Body of pancreas (tissue), 4 donors: ENCODE measurements at regions not wholly inside any gene's neighbourhood (a gene's known extent, or its start where the extent isn't known, plus 50 kb on each side); places are given as distances from the start of the nearest gene placed in this dataset.

ENCODE experiments used
- POLR2A ChIP-seq, 3 donors: fragments of 450-650 bp; IDR thresholded peaks; one replicate each; pipeline ENCODE4 v1.6.1; 2016; ENCODE audit warnings: antibody characterized with exemption in 3 of 3, mild to moderate bottlenecking in 2 of 3
- TF ChIP-seq, protein P1 (sequence below), 7 experiments: fragments of 450-650 bp in 4 of 7; fragments of 200-600 bp in 3 of 7; sonication (generic) in 3 of 7; IDR thresholded peaks; one replicate each; pipeline ENCODE4 v1.5.1; 2016 to 2019; ENCODE audit warnings: antibody characterized with exemption in 7 of 7

DNA sequence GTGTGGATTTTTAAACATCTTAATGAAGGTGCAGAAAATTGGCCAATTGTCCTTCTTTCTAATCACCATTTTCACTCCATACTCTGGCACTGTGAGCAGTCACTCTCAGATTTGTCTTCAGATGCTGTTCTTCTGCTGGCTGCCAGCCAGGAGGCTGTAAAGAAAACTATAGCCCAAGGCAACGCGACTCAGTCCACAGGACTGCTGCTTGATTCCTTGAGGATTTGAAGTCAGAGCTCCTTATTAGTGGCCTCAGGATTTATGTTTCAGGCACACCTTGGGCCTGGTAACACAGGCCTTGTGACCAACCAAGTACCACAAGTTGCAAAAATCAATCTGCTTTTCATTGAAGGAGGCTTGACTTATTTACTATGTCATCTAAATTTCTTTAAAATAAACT lies 342.6 kb downstream of the GPM6A start:
- TF ChIP-seq, protein P1, sequence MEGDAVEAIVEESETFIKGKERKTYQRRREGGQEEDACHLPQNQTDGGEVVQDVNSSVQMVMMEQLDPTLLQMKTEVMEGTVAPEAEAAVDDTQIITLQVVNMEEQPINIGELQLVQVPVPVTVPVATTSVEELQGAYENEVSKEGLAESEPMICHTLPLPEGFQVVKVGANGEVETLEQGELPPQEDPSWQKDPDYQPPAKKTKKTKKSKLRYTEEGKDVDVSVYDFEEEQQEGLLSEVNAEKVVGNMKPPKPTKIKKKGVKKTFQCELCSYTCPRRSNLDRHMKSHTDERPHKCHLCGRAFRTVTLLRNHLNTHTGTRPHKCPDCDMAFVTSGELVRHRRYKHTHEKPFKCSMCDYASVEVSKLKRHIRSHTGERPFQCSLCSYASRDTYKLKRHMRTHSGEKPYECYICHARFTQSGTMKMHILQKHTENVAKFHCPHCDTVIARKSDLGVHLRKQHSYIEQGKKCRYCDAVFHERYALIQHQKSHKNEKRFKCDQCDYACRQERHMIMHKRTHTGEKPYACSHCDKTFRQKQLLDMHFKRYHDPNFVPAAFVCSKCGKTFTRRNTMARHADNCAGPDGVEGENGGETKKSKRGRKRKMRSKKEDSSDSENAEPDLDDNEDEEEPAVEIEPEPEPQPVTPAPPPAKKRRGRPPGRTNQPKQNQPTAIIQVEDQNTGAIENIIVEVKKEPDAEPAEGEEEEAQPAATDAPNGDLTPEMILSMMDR (IDR thresholded peaks at IDR 0.05), result no peak
- no peak for TF ChIP-seq POLR2A (IDR thresholded peaks at IDR 0.05)
